Activated naive CD4-positive, alpha-beta T cell treated with anti-CD3 and anti-CD28 coated beads, Interleukin-2, amount 10 ng/mL, durations not matched to agents 7 days and 5 days (primary cell): ENCODE measurements at regions not wholly inside any gene's neighbourhood (a gene's known extent, or its start where the extent isn't known, plus 50 kb on each side); places are given as distances from the start of the nearest gene placed in this dataset.

Experiments
- CTCF ChIA-PET: fragments of 350-600 bp; sonication (Branson Sonifier 250); formaldehyde crosslinking; loops from one replicate; lab custom pipeline; 2021; ENCODE audit warnings: antibody characterized with exemption; lab: Charles Lee
- DNase-seq: peaks from one replicate; pipeline ENCODE4 v3.0.0-alpha.2; 2020
- H3K27ac Mint-ChIP-seq: one replicate; pipeline ENCODE4 v1.8.0; 2021; ENCODE audit warnings: mild to moderate bottlenecking, moderate library complexity, mixed read lengths
- H3K27me3 Mint-ChIP-seq: one replicate; pipeline ENCODE4 v1.8.0; 2021; ENCODE audit warnings: mild to moderate bottlenecking, mixed read lengths
- H3K36me3 Mint-ChIP-seq: one replicate; pipeline ENCODE4 v1.8.0; 2021; ENCODE audit warnings: mixed read lengths
- H3K4me1 Mint-ChIP-seq: one replicate; pipeline ENCODE4 v1.8.0; 2021; ENCODE audit warnings: mixed read lengths
- H3K4me3 Mint-ChIP-seq: one replicate; pipeline ENCODE4 v1.8.0; 2021; ENCODE audit warnings: mild to moderate bottlenecking, moderate library complexity, mixed read lengths
- H3K9me3 Mint-ChIP-seq: one replicate; pipeline ENCODE4 v1.8.0; 2021; ENCODE audit warnings: mixed read lengths

DNA sequence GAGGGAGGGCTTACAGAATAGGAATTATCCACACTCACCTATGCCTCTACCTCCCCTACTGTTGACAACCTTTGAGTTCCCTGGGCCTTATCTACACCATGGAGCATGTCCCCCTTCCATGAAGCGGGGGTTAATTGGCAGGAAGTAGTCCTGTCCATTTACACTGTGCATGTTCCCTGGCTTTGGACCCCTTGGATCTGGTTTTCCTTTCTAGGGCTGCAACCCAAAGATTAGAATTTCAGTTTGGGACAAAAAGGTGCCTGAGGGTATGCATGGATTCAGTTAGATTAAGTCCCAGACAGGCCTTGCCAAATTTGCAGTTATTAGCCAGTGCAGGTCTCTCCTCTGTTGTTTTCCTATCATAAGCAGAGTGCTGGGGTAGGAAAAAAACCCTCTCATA lies 180.3 kb downstream of the CMPK2 start:
- H3K4me3 Mint-ChIP-seq = no peak overlapping the region
- no peaks in the 10 kb centered on the region for H3K36me3 Mint-ChIP-seq
- CTCF ChIA-PET = no interaction called here
- H3K4me1 Mint-ChIP-seq = no peaks in the 10 kb centered on the region
- DNase-seq = no peak
- H3K9me3 Mint-ChIP-seq = no peaks in the 10 kb centered on the region
- H3K27ac Mint-ChIP-seq = no peak overlapping the region
- no peaks in the 10 kb centered on the region for H3K27me3 Mint-ChIP-seq

DNA sequence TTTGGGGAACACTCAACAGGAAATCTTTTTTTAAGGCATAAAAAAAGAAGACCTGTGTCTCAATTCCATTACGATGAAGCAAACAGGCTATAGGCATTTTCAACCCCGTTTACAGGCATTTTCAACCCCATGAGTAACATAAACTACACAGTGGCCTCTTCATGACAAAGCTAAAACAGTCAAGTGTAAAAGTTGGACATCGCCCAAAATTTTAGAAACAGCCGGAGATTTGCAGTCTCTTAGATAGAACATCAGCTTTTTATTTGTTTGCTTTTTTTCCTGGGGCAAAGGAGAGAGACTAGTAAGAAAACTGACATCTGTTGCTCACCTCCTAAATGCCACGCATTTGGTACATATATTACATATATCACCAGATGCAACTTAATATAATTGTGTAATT lies 173.7 kb downstream of the CMPK2 start:
- no peak for DNase-seq
- CTCF ChIA-PET = no interaction called here
- Mint-ChIP-seq H3K4me1 (no peaks in the 10 kb centered on the region), H3K27ac (no peak overlapping the region), H3K4me3 (no peak overlapping the region), H3K36me3 (no peaks in the 10 kb centered on the region), H3K27me3 (no peaks in the 10 kb centered on the region), H3K9me3 (no peaks in the 10 kb centered on the region)

- Mint-ChIP-seq H3K36me3 (no peaks in the 10 kb centered on the region), H3K27me3 (no peaks in the 10 kb centered on the region), H3K4me3 (no peak overlapping the region), H3K9me3 (no peaks in the 10 kb centered on the region), H3K4me1 (no peaks in the 10 kb centered on the region), H3K27ac (no peak overlapping the region)
- CTCF ChIA-PET = no interaction called here
- no peak for DNase-seq
These were observed 172.9 kb downstream of the CMPK2 start for GRCh38 chr2:6692819-6693218.

DNA sequence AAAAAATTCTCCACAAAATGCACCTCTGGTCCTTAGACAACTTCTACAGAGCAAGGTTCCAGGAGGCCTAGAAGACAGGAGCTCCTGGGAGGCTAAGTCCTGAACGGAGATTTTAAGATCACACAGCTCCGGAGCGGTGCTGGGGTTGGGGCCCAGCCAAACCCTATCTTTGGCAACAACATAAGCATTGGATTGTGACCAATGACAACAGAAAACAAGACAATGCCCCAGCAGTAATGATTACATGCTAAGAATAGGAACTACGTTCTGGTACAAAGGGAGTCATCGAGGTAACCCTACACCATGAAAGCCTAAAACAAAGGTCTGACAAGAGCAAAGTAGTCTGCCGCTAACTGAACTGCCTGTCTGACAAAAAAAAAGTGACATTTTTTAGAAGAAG lies 171.2 kb downstream of the CMPK2 start:
- Mint-ChIP-seq H3K27me3 (no peaks in the 10 kb centered on the region), H3K9me3 (no peaks in the 10 kb centered on the region), H3K4me1 (no peaks in the 10 kb centered on the region), H3K27ac (no peak overlapping the region), H3K36me3 (no peaks in the 10 kb centered on the region), H3K4me3 (no peak overlapping the region)
- CTCF ChIA-PET = no interaction called here
- no peak for DNase-seq

DNA sequence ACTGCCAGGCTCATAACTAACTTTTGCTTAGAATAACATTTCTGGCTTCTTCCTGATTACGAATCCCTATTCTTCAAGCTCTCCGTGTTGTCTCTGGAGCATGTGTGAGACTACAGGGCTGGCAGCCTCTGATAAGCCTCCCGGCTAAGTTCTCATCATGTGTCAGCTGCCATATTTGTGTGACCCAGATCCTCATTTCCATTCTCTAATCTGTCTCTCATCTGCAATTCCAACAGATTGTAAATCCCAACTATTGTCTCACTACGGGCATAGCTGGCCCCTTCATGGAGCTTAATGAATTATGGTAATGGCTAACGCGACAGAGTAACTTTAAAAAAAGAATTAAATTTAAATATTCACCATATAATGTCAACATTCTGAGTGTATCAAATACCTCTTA lies 165.4 kb downstream of the CMPK2 start:
- H3K9me3 Mint-ChIP-seq = peaks cover 12% of the 10 kb centered on the region
- no peak for DNase-seq
- H3K4me3 Mint-ChIP-seq = no peak overlapping the region
- H3K36me3 Mint-ChIP-seq = no peaks in the 10 kb centered on the region
- H3K27ac Mint-ChIP-seq = no peak overlapping the region
- no peaks in the 10 kb centered on the region for H3K27me3 Mint-ChIP-seq
- CTCF ChIA-PET = no interaction called here
- no peaks in the 10 kb centered on the region for H3K4me1 Mint-ChIP-seq

GRCh38 chr2:6704077-6704476 lies 161.6 kb downstream of the CMPK2 start:
- Mint-ChIP-seq H3K4me3 (no peak overlapping the region), H3K9me3 (peaks cover 12% of the 10 kb centered on the region), H3K27me3 (no peaks in the 10 kb centered on the region), H3K4me1 (no peaks in the 10 kb centered on the region), H3K36me3 (no peaks in the 10 kb centered on the region), H3K27ac (no peak overlapping the region)
- DNase-seq = no peak
- CTCF ChIA-PET = no interaction called here

DNA sequence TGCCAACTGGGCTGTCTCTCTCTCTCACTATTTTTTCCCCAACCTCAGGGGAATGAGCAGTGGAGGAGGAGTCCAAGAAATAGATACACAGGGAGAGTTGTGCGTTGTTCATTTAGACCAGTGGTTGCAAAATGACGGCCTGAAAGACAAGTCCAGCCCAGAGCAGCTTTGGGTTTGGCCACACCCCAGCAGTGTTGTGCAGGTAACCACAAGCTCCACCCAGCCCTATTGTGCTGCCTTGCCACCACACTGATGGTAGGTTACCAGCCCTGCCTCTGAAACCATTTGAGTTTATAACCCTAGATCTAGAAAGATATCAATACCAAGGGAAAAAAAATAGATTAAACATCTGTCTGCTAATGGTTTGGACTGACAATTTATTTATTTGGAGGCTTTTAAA lies 144.3 kb downstream of the CMPK2 start:
- H3K9me3 Mint-ChIP-seq = no peaks in the 10 kb centered on the region
- no peak overlapping the region for H3K4me3 Mint-ChIP-seq
- no peaks in the 10 kb centered on the region for H3K36me3 Mint-ChIP-seq
- no peak for DNase-seq
- CTCF ChIA-PET = no interaction called here
- no peaks in the 10 kb centered on the region for H3K4me1 Mint-ChIP-seq
- no peaks in the 10 kb centered on the region for H3K27me3 Mint-ChIP-seq
- no peak overlapping the region for H3K27ac Mint-ChIP-seq

DNA sequence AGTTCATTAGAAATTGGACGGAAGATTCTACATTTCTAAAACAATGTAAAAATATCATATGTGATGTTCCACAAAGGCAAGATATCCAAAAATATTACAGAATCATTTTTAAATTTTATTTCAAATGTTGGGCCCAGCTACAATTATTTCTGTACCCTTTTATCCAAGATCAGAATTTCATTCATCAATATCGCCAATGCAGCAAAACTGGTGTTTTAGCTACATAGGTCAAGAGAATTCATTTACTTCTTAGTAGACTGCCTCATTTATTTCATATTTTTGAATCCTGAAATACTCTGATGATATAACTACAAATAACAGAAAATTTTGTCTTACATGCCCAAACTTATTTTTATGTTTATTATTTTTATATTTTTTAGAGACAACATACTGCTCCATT lies 143.1 kb downstream of the CMPK2 start:
- H3K4me3 Mint-ChIP-seq = no peak overlapping the region
- CTCF ChIA-PET = no interaction called here
- no peak for DNase-seq
- no peaks in the 10 kb centered on the region for H3K4me1 Mint-ChIP-seq
- no peaks in the 10 kb centered on the region for H3K27me3 Mint-ChIP-seq
- no peaks in the 10 kb centered on the region for H3K9me3 Mint-ChIP-seq
- no peak overlapping the region for H3K27ac Mint-ChIP-seq
- no peaks in the 10 kb centered on the region for H3K36me3 Mint-ChIP-seq

GRCh38 chr2:6723865-6724604 lies 141.7 kb downstream of the CMPK2 start:
- H3K27me3 Mint-ChIP-seq = no peaks in the 10 kb centered on the region
- CTCF ChIA-PET = no interaction called here
- H3K36me3 Mint-ChIP-seq = no peaks in the 10 kb centered on the region
- H3K9me3 Mint-ChIP-seq = no peaks in the 10 kb centered on the region
- no peak overlapping the region for H3K4me3 Mint-ChIP-seq
- DNase-seq = no peak
- no peak overlapping the region for H3K27ac Mint-ChIP-seq
- H3K4me1 Mint-ChIP-seq = no peaks in the 10 kb centered on the region

GRCh38 chr2:6724605-6725140 lies 141.0 kb downstream of the CMPK2 start:
- no peaks in the 10 kb centered on the region for H3K27me3 Mint-ChIP-seq
- H3K9me3 Mint-ChIP-seq = no peaks in the 10 kb centered on the region
- CTCF ChIA-PET = no interaction called here
- H3K4me3 Mint-ChIP-seq = no peak overlapping the region
- H3K27ac Mint-ChIP-seq = no peak overlapping the region
- no peaks in the 10 kb centered on the region for H3K4me1 Mint-ChIP-seq
- no peaks in the 10 kb centered on the region for H3K36me3 Mint-ChIP-seq
- no peak for DNase-seq

DNA sequence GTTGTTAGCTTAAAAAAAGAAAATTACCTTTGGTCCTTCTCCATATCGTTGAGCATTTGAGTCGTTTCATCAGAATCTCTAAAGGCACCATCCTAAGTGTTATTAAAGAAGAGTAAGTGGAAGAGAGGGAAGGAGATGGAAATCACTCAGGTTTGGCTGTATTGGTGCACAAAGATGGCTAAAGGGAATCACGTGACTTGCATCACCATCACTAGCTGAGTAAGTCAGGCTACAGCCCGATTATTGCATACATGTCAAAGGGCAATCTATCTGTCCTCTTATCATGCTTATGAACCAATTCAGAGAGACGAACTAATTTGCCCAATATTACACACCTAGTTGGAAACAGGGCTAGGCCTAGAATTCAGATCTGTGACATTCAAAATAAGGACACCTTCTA lies 137.6 kb downstream of the CMPK2 start:
- CTCF ChIA-PET = no interaction called here
- no peaks in the 10 kb centered on the region for H3K9me3 Mint-ChIP-seq
- no peak overlapping the region for H3K27ac Mint-ChIP-seq
- no peak overlapping the region for H3K4me3 Mint-ChIP-seq
- no peaks in the 10 kb centered on the region for H3K36me3 Mint-ChIP-seq
- no peaks in the 10 kb centered on the region for H3K4me1 Mint-ChIP-seq
- DNase-seq = no peak
- H3K27me3 Mint-ChIP-seq = peaks cover 7% of the 10 kb centered on the region

DNA sequence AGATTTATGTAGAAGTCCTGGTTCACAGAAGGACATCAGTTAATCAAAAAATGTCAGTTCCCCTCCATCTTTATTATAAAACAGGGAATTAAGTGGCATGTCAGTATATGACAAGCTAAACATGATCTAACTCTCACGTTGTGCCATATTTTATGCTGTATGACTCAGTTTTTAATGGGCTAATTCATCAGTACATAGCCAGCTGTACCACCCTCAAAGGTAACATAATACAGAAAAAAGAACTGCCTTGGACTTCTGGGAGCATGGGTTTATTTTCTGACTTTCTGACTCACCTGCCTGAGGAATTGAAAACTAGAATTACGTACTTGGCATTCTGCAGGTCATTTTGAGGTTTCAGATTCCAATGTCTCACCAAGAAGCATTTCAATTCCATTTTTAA lies 135.7 kb downstream of the CMPK2 start:
- Mint-ChIP-seq H3K9me3 (no peaks in the 10 kb centered on the region), H3K4me1 (no peaks in the 10 kb centered on the region), H3K27me3 (peaks cover 14% of the 10 kb centered on the region), H3K36me3 (no peaks in the 10 kb centered on the region), H3K27ac (no peak overlapping the region), H3K4me3 (no peak overlapping the region)
- CTCF ChIA-PET = no interaction called here
- no peak for DNase-seq

DNA sequence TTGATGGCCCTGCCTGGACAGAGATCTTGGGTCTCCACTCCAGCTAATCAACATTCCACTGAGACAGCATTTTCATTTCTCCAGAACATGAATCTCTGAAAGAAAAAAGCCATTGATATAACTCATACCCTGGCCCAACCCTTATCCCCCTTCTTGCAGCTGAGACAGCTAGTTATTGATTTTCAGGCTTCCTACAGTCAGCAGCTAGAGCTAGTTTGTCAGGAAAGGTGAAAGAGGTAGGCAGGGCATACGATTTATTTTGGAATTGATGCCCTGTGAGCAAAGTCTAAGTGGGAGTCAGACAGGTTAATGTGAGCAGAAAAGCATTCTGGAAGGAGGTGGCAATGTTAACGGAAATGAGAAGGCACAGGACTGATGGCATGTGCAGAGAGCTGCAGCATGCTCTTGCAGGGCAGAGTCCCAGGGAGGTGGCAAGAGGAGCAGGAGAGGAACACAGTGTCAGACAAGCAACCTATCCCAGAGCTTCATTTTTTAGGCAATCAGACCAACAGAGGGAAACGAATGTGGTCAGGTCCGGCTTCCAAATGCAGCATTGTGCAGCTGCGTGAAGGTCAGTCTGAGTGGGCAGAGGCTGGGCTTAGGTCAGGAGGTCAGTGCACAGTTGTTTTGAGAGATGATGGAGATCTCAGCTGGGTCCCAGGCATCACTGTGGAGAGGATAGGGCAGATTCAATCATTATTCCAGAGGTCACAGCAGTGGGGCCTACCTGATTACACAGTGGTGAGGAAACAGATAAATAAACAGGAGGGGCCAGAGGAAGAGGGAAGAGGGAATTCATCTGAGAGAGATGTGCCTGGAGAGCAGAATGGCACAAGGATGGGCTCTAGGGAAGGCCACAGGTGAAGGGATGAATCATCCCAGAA lies 134.8 kb downstream of the CMPK2 start:
- no peak for DNase-seq
- Mint-ChIP-seq H3K27me3 (peaks cover 14% of the 10 kb centered on the region), H3K27ac (no peak overlapping the region), H3K4me1 (no peaks in the 10 kb centered on the region), H3K4me3 (no peak overlapping the region), H3K36me3 (no peaks in the 10 kb centered on the region), H3K9me3 (no peaks in the 10 kb centered on the region)
- CTCF ChIA-PET = no interaction called here

GRCh38 chr2:6739547-6739946 lies 126.2 kb downstream of the CMPK2 start:
- Mint-ChIP-seq H3K9me3 (no peaks in the 10 kb centered on the region), H3K36me3 (no peaks in the 10 kb centered on the region), H3K27ac (no peak overlapping the region), H3K27me3 (peaks cover 8% of the 10 kb centered on the region), H3K4me3 (no peak overlapping the region), H3K4me1 (no peaks in the 10 kb centered on the region)
- DNase-seq = no peak
- CTCF ChIA-PET = no interaction called here

GRCh38 chr2:6741229-6741628 lies 124.5 kb downstream of the CMPK2 start:
- Mint-ChIP-seq H3K27me3 (peaks cover 8% of the 10 kb centered on the region), H3K9me3 (no peaks in the 10 kb centered on the region), H3K4me3 (no peak overlapping the region), H3K4me1 (no peaks in the 10 kb centered on the region), H3K36me3 (no peaks in the 10 kb centered on the region), H3K27ac (no peak overlapping the region)
- CTCF ChIA-PET = no interaction called here
- no peak for DNase-seq
